GM13977 (cell line): ENCODE measurements at regions not wholly inside any gene's neighbourhood (a gene's known extent, or its start where the extent isn't known, plus 50 kb on each side); places are given as distances from the start of the nearest gene placed in this dataset.

ENCODE experiments used
- DNase-seq: peaks from one replicate; pipeline ENCODE4 v3.0.0; 2012; ENCODE audit warnings: low spot score
- in situ Hi-C: fragments of 300-500 bp; cut with MboI; formaldehyde crosslinking; loops from one replicate; pipeline ENCODE4 v1.12.0; 2022; ENCODE audit warnings: low sequenced_read_pairs, low pct_unique_long_range_greater_than_20kb, mixed read lengths, inconsistent platforms; ENCODE audit not compliant: unreplicated experiment
- TF ChIP-seq, protein P1 (sequence below): IDR thresholded peaks from 2 replicates; pipeline ENCODE4 v1.5.1; 2012; ENCODE audit warnings: mild to moderate bottlenecking, control low read depth; ENCODE audit not compliant: insufficient read depth; ENCODE audit errors: extremely low read depth, missing control alignments

DNA sequence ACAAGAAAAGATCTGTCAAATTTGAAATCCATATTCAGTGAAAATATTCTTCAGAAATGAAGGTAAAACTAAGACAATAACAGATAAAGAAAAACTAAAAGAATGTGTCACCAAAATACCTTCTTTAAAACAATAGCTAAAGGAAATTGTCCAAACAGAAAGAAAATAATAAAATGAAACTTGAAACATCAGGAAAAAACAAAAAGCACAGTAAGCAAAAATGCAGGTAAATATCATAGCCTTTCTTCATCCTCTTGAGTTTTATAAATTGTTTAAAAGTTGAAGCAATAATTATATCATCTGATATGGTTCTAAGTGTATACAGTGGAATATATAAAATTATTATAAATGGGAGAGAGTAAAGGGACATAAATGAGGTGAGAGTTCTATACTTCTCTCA, 103.8 kb upstream of the PDE1A start:
- TF ChIP-seq, protein P1, sequence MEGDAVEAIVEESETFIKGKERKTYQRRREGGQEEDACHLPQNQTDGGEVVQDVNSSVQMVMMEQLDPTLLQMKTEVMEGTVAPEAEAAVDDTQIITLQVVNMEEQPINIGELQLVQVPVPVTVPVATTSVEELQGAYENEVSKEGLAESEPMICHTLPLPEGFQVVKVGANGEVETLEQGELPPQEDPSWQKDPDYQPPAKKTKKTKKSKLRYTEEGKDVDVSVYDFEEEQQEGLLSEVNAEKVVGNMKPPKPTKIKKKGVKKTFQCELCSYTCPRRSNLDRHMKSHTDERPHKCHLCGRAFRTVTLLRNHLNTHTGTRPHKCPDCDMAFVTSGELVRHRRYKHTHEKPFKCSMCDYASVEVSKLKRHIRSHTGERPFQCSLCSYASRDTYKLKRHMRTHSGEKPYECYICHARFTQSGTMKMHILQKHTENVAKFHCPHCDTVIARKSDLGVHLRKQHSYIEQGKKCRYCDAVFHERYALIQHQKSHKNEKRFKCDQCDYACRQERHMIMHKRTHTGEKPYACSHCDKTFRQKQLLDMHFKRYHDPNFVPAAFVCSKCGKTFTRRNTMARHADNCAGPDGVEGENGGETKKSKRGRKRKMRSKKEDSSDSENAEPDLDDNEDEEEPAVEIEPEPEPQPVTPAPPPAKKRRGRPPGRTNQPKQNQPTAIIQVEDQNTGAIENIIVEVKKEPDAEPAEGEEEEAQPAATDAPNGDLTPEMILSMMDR: no peak
- no peak for DNase-seq
- in situ Hi-C loops: no loop called here

DNA sequence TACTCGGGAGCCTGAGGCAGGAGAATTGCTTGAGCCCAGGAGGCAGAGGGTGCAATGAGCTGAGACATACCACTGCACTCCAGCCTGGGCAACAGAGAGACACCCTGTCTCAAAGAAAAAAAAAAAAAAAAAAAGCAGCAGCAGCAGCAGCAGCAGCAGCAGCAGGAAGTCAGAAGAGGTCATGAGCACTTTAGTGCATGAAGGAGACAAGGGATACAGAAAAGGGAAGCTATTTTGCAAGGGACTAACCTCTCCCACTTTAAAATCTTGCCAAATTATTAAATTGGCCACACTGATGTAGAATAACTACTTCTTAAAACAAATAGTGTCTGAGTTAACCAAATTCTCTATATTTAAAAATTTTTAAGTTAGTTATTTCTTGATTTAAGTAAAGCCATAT, 113.4 kb upstream of the PDE1A start:
- in situ Hi-C loops: no loop called here
- TF ChIP-seq, protein P1: no peak
- no peak for DNase-seq

DNA sequence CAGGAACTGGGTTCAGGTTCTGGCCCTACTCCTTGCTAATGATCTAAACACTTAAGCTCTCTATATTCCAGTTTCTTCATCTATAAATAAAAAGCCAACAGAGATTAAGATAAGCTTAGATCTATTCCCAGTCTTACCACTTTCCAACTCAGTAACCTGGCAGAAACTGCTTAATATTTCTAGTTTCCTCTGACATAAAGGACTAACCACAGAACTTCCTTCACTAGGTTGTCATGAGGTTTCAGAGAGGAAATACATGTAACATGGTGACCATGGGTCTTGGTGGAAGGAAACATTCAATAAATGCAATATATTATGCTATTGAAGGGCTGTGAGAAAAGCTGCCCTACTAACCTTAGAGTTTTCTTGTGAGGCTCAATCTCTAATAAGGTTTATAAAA, 114.4 kb upstream of the PDE1A start:
- DNase-seq: no peak
- in situ Hi-C loops: no loop called here

DNA sequence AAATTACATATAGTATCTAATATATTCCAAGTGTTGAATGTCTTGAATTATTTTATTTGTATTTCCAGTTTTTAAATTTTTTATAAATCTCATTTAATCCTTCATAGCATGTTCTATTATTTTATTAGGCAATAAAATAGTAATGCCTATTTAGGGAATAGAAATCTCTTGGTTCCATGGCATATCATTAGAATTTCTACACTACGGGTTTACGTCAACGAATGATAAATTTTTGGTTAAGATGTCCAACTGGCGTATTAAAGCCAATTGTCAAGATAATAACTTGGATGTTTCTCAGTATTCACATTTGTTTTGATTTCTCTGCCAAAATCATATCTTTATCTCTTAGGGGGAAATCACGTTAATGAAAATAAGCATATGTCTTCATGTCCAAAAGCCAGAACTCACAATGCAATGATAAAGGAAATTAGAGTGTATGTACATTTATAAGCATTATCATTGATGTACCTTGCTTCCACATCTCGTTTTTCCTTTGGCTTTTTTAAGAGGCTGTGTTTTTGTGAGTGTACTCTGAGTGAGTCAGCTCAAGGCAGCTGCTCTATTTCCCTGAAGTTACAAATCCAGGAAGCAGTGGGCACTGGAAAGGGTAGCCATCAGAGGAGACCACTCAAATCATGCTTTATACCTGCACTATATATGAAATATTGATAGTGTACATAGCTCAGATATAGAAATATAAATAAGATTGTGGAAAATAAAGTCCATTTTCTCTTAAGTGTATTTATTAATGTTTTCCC, 115.8 kb upstream of the PDE1A start:
- no peak for DNase-seq
- TF ChIP-seq, protein P1: no peak
- in situ Hi-C loops: no loop called here

More for the DNA sequence above, 114.4 kb upstream of the PDE1A start:
- TF ChIP-seq, protein P1: no peak

DNA sequence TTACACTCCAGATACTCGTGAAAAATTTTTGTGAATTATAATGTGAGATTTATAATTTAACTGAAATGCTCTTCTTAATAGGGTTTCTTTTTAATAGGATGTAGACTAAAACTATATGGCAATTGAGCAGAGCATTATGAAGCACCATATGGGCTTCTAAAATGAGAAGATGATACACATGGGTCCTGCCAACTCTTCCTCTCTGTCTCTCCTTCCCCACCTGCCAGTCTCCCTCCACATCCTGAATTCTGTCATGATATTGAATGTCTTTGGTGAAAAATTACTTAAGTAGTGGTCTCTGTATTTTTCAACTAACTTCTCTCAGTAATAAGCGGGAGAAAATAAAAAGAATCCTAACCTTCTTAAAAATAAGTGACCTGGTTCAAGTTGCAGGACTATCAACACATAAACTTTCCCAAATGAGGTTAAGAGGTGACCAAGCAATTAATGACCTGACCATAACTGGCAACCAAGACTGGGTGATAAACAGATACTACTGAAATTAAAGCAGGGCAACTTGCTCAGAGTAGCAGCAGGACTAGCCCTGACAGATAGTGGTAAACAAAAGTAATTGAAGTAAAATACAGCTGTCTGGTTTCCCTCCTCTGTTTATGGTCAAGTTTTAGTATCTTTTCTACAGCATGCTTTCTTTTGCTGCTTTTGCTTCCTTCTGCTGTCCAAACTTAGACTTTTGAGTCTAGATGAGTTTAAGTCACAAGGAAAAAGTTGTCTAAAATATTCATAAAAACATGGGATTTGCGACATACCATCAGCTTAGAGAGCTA, 117.1 kb upstream of the PDE1A start:
- DNase-seq: no peak
- TF ChIP-seq, protein P1: no peak
- in situ Hi-C loops: no loop called here

DNA sequence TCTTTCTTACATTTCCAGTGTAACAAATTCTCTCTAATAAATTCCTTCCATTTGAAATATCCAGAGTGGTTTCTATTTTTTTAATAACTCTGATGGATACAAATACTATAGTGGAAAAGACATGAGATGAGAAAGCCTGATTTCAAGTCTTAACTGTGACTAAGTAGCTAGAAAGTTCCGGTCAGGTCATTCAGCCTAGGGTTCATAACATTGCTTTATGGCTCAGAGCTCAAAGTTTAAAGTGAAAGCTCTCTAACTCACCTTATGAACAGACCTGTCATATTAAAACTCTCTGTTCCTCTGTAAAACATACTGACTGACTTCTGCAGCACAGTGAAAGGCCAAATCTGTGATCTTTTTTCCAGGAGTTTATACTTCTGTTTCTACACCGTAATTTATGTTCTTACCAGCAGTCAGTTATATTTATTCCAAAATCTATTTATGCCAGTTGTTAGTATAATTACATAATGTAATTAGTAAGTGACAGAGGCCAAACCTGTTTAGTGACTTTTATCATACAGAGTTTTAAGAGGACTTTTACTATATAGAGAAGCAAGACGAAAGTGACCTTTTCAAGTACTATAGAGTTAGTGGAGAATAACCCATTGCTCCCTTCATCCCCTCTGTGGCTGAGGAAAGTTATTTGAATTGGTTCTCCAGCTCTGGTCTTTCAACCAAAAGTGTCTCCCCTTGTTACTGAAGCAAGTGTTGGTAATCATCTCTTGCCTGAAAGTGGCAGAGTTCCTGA, 118.8 kb upstream of the PDE1A start:
- DNase-seq: no peak
- in situ Hi-C loops: no loop called here
- TF ChIP-seq, protein P1: no peak
